GM08714 (cell line): ENCODE measurements at regions not wholly inside any gene's neighbourhood (a gene's known extent, or its start where the extent isn't known, plus 50 kb on each side); places are given as distances from the start of the nearest gene placed in this dataset.

ENCODE experiments used
- H3K4me3 ChIP-seq: fragments of 200-500 bp; sonication (Bioruptor generic); 2 replicates; pipeline ENCODE4 v1.5.1; 2014; ENCODE audit warnings: mild to moderate bottlenecking, low read length, inconsistent platforms
- ZNF274 ChIP-seq: IDR thresholded peaks from 2 replicates; pipeline ENCODE4 v1.6.1; 2012; ENCODE audit warnings: mild to moderate bottlenecking, low read depth, low read length

- no peak for TF ChIP-seq ZNF274
These were observed 482.9 kb downstream of the IRX1 start for GRCh38 chr5:4078544-4078943.

GRCh38 chr5:4079831-4080230 lies 484.2 kb downstream of the IRX1 start:
- no peak overlapping the region for H3K4me3 ChIP-seq

More at GRCh38 chr5:4078544-4078943, 482.9 kb downstream of the IRX1 start:
- no peak overlapping the region for H3K4me3 ChIP-seq

GRCh38 chr5:4080370-4080769 lies 484.7 kb downstream of the IRX1 start:
- no peak overlapping the region for H3K4me3 ChIP-seq
- no peak for TF ChIP-seq ZNF274

More at GRCh38 chr5:4079831-4080230, 484.2 kb downstream of the IRX1 start:
- no peak for TF ChIP-seq ZNF274

GRCh38 chr5:4081059-4081458 lies 485.4 kb downstream of the IRX1 start:
- no peak overlapping the region for H3K4me3 ChIP-seq
- TF ChIP-seq ZNF274 = no peak

- TF ChIP-seq ZNF274 = no peak
- no peak overlapping the region for H3K4me3 ChIP-seq
These were observed 485.8 kb downstream of the IRX1 start for GRCh38 chr5:4081466-4081865.

GRCh38 chr5:4082966-4083564 lies 487.4 kb downstream of the IRX1 start:
- TF ChIP-seq ZNF274 = no peak
- no peak overlapping the region for H3K4me3 ChIP-seq

- no peak for TF ChIP-seq ZNF274
- H3K4me3 ChIP-seq = no peak overlapping the region
These were observed 488.1 kb downstream of the IRX1 start for GRCh38 chr5:4083591-4084337.

GRCh38 chr5:4086081-4086480 lies 490.4 kb downstream of the IRX1 start:
- no peak overlapping the region for H3K4me3 ChIP-seq
- TF ChIP-seq ZNF274 = no peak

- no peak for TF ChIP-seq ZNF274
- H3K4me3 ChIP-seq = no peak overlapping the region
These were observed 491.5 kb downstream of the IRX1 start for GRCh38 chr5:4087110-4087509.

GRCh38 chr5:4089087-4089486 lies 493.5 kb downstream of the IRX1 start:
- TF ChIP-seq ZNF274 = no peak
- no peak overlapping the region for H3K4me3 ChIP-seq

GRCh38 chr5:4093236-4093635 lies 497.6 kb downstream of the IRX1 start:
- no peak overlapping the region for H3K4me3 ChIP-seq
- TF ChIP-seq ZNF274 = no peak

GRCh38 chr5:4093970-4094369 lies 498.3 kb downstream of the IRX1 start:
- H3K4me3 ChIP-seq = no peak overlapping the region
- no peak for TF ChIP-seq ZNF274

GRCh38 chr5:4095918-4096630 lies 500.4 kb downstream of the IRX1 start:
- H3K4me3 ChIP-seq = no peak overlapping the region
- no peak for TF ChIP-seq ZNF274

GRCh38 chr5:4097199-4097598 lies 501.6 kb downstream of the IRX1 start:
- no peak overlapping the region for H3K4me3 ChIP-seq
- no peak for TF ChIP-seq ZNF274

GRCh38 chr5:4098226-4098625 lies 502.6 kb downstream of the IRX1 start:
- TF ChIP-seq ZNF274 = no peak
- H3K4me3 ChIP-seq = no peak overlapping the region
